LNCaP clone FGC (cell line): ENCODE measurements at regions not wholly inside any gene's neighbourhood (a gene's known extent, or its start where the extent isn't known, plus 50 kb on each side); places are given as distances from the start of the nearest gene placed in this dataset.

Experiments used
- DNase-seq: peaks from one replicate; pipeline ENCODE4 v3.0.0-alpha.2; 2011; ENCODE audit warnings: low read depth
- H3K4me3 ChIP-seq: 2 replicates; pipeline ENCODE4 v1.5.1; 2011; ENCODE audit warnings: mild to moderate bottlenecking, low read depth, low read length, control low read depth
- CTCF ChIP-seq: IDR thresholded peaks from 2 replicates; pipeline ENCODE4 v1.5.1; 2012; ENCODE audit warnings: mild to moderate bottlenecking; ENCODE audit not compliant: control insufficient read depth, insufficient read depth; ENCODE audit errors: extremely low read depth

GRCh38 chr6:85372188-85372914 lies 77.5 kb upstream of the NT5E start:
- TF ChIP-seq CTCF, result peak; percentile 27; the same call in 1 of the 2 replicates
- no peak for DNase-seq
- H3K4me3 ChIP-seq, result no peak overlapping the region

- no peak for DNase-seq
- no peak overlapping the region for H3K4me3 ChIP-seq
- no peak for TF ChIP-seq CTCF
Measured at GRCh38 chr6:85368631-85369030, 81.3 kb upstream of the NT5E start.

GRCh38 chr6:85364344-85364743 lies 85.5 kb upstream of the NT5E start:
- TF ChIP-seq CTCF, result no peak
- no peak overlapping the region for H3K4me3 ChIP-seq
- DNase-seq, result no peak

- no peak for DNase-seq
- no peak for TF ChIP-seq CTCF
- H3K4me3 ChIP-seq, result no peak overlapping the region
Measured at GRCh38 chr6:85363870-85364269, 86.0 kb upstream of the NT5E start.

- DNase-seq, result no peak
- no peak overlapping the region for H3K4me3 ChIP-seq
- TF ChIP-seq CTCF, result no peak
Measured at GRCh38 chr6:85362652-85363310, 87.1 kb upstream of the NT5E start.

- no peak for DNase-seq
- no peak overlapping the region for H3K4me3 ChIP-seq
- TF ChIP-seq CTCF, result no peak
Measured at GRCh38 chr6:85361643-85362014, 88.3 kb upstream of the NT5E start.
